T-cell (primary cell): ENCODE measurements at regions not wholly inside any gene's neighbourhood (a gene's known extent, or its start where the extent isn't known, plus 50 kb on each side); places are given as distances from the start of the nearest gene placed in this dataset.

Experiments used
- ATAC-seq, 4 experiments: fragments of 200-7000 bp in 3 of 4; fragments of 150-1000 bp in 1 of 4; cut with Tn5 transposase; replicated peaks in 1 of 4; 1 replicate in 3 of 4; 2 replicates in 1 of 4; pipeline ENCODE4 v1.10.0; 2021; ENCODE audit warnings: moderate library complexity in 3 of 4, mild to moderate bottlenecking in 2 of 4, moderate number of reproducible peaks in 1 of 4
- CTCF ChIA-PET, 2 donors: fragments of 300-600 bp; sonication (Branson Sonifier 250); formaldehyde crosslinking; loops; one replicate each; lab custom pipeline; 2022; ENCODE audit warnings: antibody characterized with exemption in 2 of 2; lab: Charles Lee
- POLR2A ChIA-PET, 2 donors: fragments of 300-600 bp; sonication (Branson Sonifier 250); formaldehyde crosslinking; loops; one replicate each; lab custom pipeline; 2022; ENCODE audit warnings: antibody characterized with exemption in 2 of 2; lab: Charles Lee
- DNase-seq, 35 experiments: peaks; one replicate each; pipeline versions ENCODE4 v3.0.0 to v3.0.0-alpha.2; 2013 to 2023
- H3K27ac ChIP-seq: one replicate; pipeline ENCODE4 v1.5.1; 2013; ENCODE audit warnings: low read length
- H3K27me3 ChIP-seq, 2 experiments: replicated peaks in 1 of 2; 1 replicate in 1 of 2; 2 replicates in 1 of 2; pipeline versions ENCODE4 v1.6.1 to v1.7.0; 2013; ENCODE audit warnings: low read length in 1 of 2, mixed read lengths in 1 of 2; ENCODE audit not compliant: control insufficient read depth in 2 of 2, insufficient read depth in 2 of 2; ENCODE audit errors: extremely low read depth in 1 of 2
- H3K36me3 ChIP-seq, 2 donors: 1 replicate in 1 of 2; 2 replicates in 1 of 2; pipeline versions ENCODE4 v1.6.1 to v1.7.0; 2013; ENCODE audit warnings: low read length in 1 of 2; ENCODE audit not compliant: control insufficient read depth in 2 of 2, insufficient read depth in 1 of 2; ENCODE audit errors: extremely low read depth in 1 of 2
- H3K4me1 ChIP-seq, 2 experiments: 1 replicate in 1 of 2; 2 replicates in 1 of 2; pipeline versions ENCODE4 v1.6.1 to v1.7.0; 2013; ENCODE audit warnings: low read length in 2 of 2, mixed read lengths in 1 of 2; ENCODE audit not compliant: insufficient read depth in 2 of 2, control insufficient read depth in 1 of 2; ENCODE audit errors: extremely low read depth in 1 of 2
- H3K4me3 ChIP-seq, 2 donors: 1 replicate in 1 of 2; 2 replicates in 1 of 2; pipeline versions ENCODE4 v1.5.1 to v1.7.0; 2013; ENCODE audit warnings: mild to moderate bottlenecking in 2 of 2, low read length in 1 of 2, moderate library complexity in 1 of 2; ENCODE audit not compliant: control insufficient read depth in 1 of 2; ENCODE audit errors: extremely low read depth in 1 of 2
- H3K9me3 ChIP-seq: 2 replicates; pipeline ENCODE4 v1.7.0; 2013
- H3K27ac Mint-ChIP-seq, 2 donors: one replicate each; pipeline ENCODE4 v1.8.0; 2020 to 2021; ENCODE audit warnings: mild to moderate bottlenecking in 2 of 2, mixed read lengths in 2 of 2
- H3K27me3 Mint-ChIP-seq, 2 donors: one replicate each; pipeline ENCODE4 v1.8.0; 2021 to 2022; ENCODE audit warnings: mixed read lengths in 2 of 2
- H3K36me3 Mint-ChIP-seq: one replicate; pipeline ENCODE4 v1.8.0; 2021; ENCODE audit warnings: mixed read lengths
- H3K4me1 Mint-ChIP-seq, 3 donors: one replicate each; pipeline ENCODE4 v1.8.0; 2020 to 2022; ENCODE audit warnings: mixed read lengths in 3 of 3, mild to moderate bottlenecking in 1 of 3
- H3K4me3 Mint-ChIP-seq, 3 donors: one replicate each; pipeline ENCODE4 v1.8.0; 2020 to 2022; ENCODE audit warnings: mild to moderate bottlenecking in 3 of 3, mixed read lengths in 3 of 3, moderate library complexity in 3 of 3
- H3K9me3 Mint-ChIP-seq, 3 donors: one replicate each; pipeline ENCODE4 v1.8.0; 2020 to 2022; ENCODE audit warnings: mixed read lengths in 3 of 3
- WGBS: methylation state at CpG from one replicate; pipeline ENCODE4 v1.1.5; 2013; ENCODE audit warnings: missing lambda C conversion rate; ENCODE audit not compliant: insufficient coverage; 5-methylcytosine and 5-hydroxymethylcytosine counted together

GRCh38 chr2:56749152-56749752 is 565.5 kb downstream of the CCDC85A start:
- no peaks in the 10 kb centered on the region for H3K9me3 ChIP-seq
- H3K4me1 ChIP-seq, result no peaks in the 10 kb centered on the region
- DNase-seq, result no peak
- Mint-ChIP-seq H3K4me3 (no peak overlapping the region), H3K36me3 (no peaks in the 10 kb centered on the region), H3K27me3 (no peaks in the 10 kb centered on the region), H3K9me3 (peaks cover 2 to 9% (median 7%) of the 10 kb centered on the region in 3 donors), H3K27ac (no peak overlapping the region), H3K4me1 (no peaks in the 10 kb centered on the region)
- no peaks in the 10 kb centered on the region for H3K36me3 ChIP-seq
- WGBS, result no CpG with 5 or more reads among the region's 2 CpGs
- ChIA-PET CTCF (no interaction called here), POLR2A (no interaction called here)
- H3K27ac ChIP-seq, result no peak overlapping the region
- H3K4me3 ChIP-seq, result no peak overlapping the region
- no peaks in the 10 kb centered on the region for H3K27me3 ChIP-seq
- ATAC-seq, result no peak

GRCh38 chr2:56753182-56753581 is 569.4 kb downstream of the CCDC85A start:
- H3K36me3 ChIP-seq, result no peaks in the 10 kb centered on the region

GRCh38 chr2:56754066-56754615 is 570.4 kb downstream of the CCDC85A start:
- Histone ChIP-seq H3K4me1 (no peaks in the 10 kb centered on the region), H3K27me3 (no peaks in the 10 kb centered on the region), H3K4me3 (no peak overlapping the region), H3K9me3 (no peaks in the 10 kb centered on the region), H3K27ac (no peak overlapping the region), H3K36me3 (no peaks in the 10 kb centered on the region)
- Mint-ChIP-seq H3K27ac (no peak overlapping the region), H3K27me3 (no peaks in the 10 kb centered on the region), H3K36me3 (no peaks in the 10 kb centered on the region), H3K4me1 (no peaks in the 10 kb centered on the region), H3K9me3 (peaks cover 5 to 25% (median 7%) of the 10 kb centered on the region in 3 donors), H3K4me3 (no peak overlapping the region)
- WGBS, result 84% methylated on average over 5 of the region's 10 CpGs
- no peak for DNase-seq
- no peak for ATAC-seq
- ChIA-PET CTCF (no interaction called here), POLR2A (no interaction called here)

More at GRCh38 chr2:56753182-56753581, 569.4 kb downstream of the CCDC85A start:
- H3K36me3 Mint-ChIP-seq, result no peaks in the 10 kb centered on the region
- no peak overlapping the region for H3K27ac Mint-ChIP-seq
- no peaks in the 10 kb centered on the region for H3K27me3 Mint-ChIP-seq
- Histone ChIP-seq H3K27me3 (no peaks in the 10 kb centered on the region), H3K4me3 (no peak overlapping the region), H3K27ac (no peak overlapping the region), H3K9me3 (no peaks in the 10 kb centered on the region), H3K4me1 (no peaks in the 10 kb centered on the region)
- no peak overlapping the region for H3K4me3 Mint-ChIP-seq
- DNase-seq, result no peak
- no peaks in the 10 kb centered on the region for H3K4me1 Mint-ChIP-seq
- H3K9me3 Mint-ChIP-seq, result peaks cover 5 to 20% (median 7%) of the 10 kb centered on the region in 3 donors
- ATAC-seq, result no peak
- POLR2A ChIA-PET, result no interaction called here
- 67% methylated on average over 1 of the region's 1 CpG for WGBS
- CTCF ChIA-PET, result no interaction called here

- H3K27me3 Mint-ChIP-seq, result no peaks in the 10 kb centered on the region
- H3K27ac Mint-ChIP-seq, result no peak overlapping the region
- H3K4me1 ChIP-seq, result no peaks in the 10 kb centered on the region
- peaks cover 7 to 28% (median 11%) of the 10 kb centered on the region in 3 donors for H3K9me3 Mint-ChIP-seq
- H3K36me3 Mint-ChIP-seq, result no peaks in the 10 kb centered on the region
- H3K27ac ChIP-seq, result no peak overlapping the region
- no peaks in the 10 kb centered on the region for H3K27me3 ChIP-seq
- no peaks in the 10 kb centered on the region for H3K4me1 Mint-ChIP-seq
- H3K36me3 ChIP-seq, result no peaks in the 10 kb centered on the region
- no peak overlapping the region for H3K4me3 ChIP-seq
- ATAC-seq (no peak), DNase-seq (no peak)
- H3K9me3 ChIP-seq, result no peaks in the 10 kb centered on the region
- ChIA-PET CTCF (no interaction called here), POLR2A (no interaction called here)
- no CpG with 5 or more reads among the region's 1 CpG for WGBS
- H3K4me3 Mint-ChIP-seq, result no peak overlapping the region
These were observed 570.8 kb downstream of the CCDC85A start for GRCh38 chr2:56754627-56755026.

- no peaks in the 10 kb centered on the region for H3K36me3 Mint-ChIP-seq
- Histone ChIP-seq H3K9me3 (no peaks in the 10 kb centered on the region), H3K4me3 (no peak overlapping the region), H3K27ac (no peak overlapping the region), H3K4me1 (no peaks in the 10 kb centered on the region), H3K27me3 (no peaks in the 10 kb centered on the region), H3K36me3 (no peaks in the 10 kb centered on the region)
- no peak overlapping the region for H3K27ac Mint-ChIP-seq
- H3K4me1 Mint-ChIP-seq, result no peaks in the 10 kb centered on the region
- ChIA-PET CTCF (no interaction called here), POLR2A (no interaction called here)
- DNase-seq, result no peak
- no peak overlapping the region for H3K4me3 Mint-ChIP-seq
- no peak for ATAC-seq
- 80% methylated on average over 1 of the region's 2 CpGs for WGBS
- no peaks in the 10 kb centered on the region for H3K27me3 Mint-ChIP-seq
- H3K9me3 Mint-ChIP-seq, result peaks cover 8 to 26% (median 13%) of the 10 kb centered on the region in 3 donors
These were observed 574.2 kb downstream of the CCDC85A start for GRCh38 chr2:56757884-56758545.

- Histone ChIP-seq H3K9me3 (no peaks in the 10 kb centered on the region), H3K36me3 (no peaks in the 10 kb centered on the region), H3K4me1 (no peaks in the 10 kb centered on the region), H3K4me3 (no peak overlapping the region), H3K27me3 (no peaks in the 10 kb centered on the region), H3K27ac (no peak overlapping the region)
- CTCF ChIA-PET, result no interaction called here
- Mint-ChIP-seq H3K9me3 (peaks cover 5 to 20% (median 11%) of the 10 kb centered on the region in 3 donors), H3K4me1 (no peaks in the 10 kb centered on the region), H3K4me3 (no peak overlapping the region), H3K36me3 (no peaks in the 10 kb centered on the region), H3K27ac (no peak overlapping the region), H3K27me3 (no peaks in the 10 kb centered on the region)
- ATAC-seq (no peak), DNase-seq (no peak)
- WGBS, result no CpG with 5 or more reads among the region's 2 CpGs
- POLR2A ChIA-PET, result no interaction called here
These were observed 579.9 kb downstream of the CCDC85A start for GRCh38 chr2:56763683-56764082.
